ENCODE measurements at regions not wholly inside any gene's neighbourhood (a gene's known extent, or its start where the extent isn't known, plus 50 kb on each side); places are given as distances from the start of the nearest gene placed in this dataset.
"Not testable (repeated sequence)": the region's sequence is repeated elsewhere in the genome, so short reads cannot be mapped to it uniquely, and the experiment has no call there.

GRCh38 chr9:41063243-41063642 is 65.2 kb downstream of the FOXD4L6 start:
- not testable (repeated sequence) for TF ChIP-seq POLR2AphosphoS5 (IDR thresholded peaks at IDR 0.05); CTCF (IDR thresholded peaks at IDR 0.05 in 8 of 11, conservative IDR thresholded peaks at IDR 0.05 in 3 of 11); POLR2A (IDR thresholded peaks at IDR 0.05)

All from spleen (tissue), 7 donors.